Urothelium cell line (cell line): ENCODE measurements at regions not wholly inside any gene's neighbourhood (a gene's known extent, or its start where the extent isn't known, plus 50 kb on each side); places are given as distances from the start of the nearest gene placed in this dataset.

ENCODE experiments used
- DNase-seq: peaks from one replicate; pipeline ENCODE4 v3.0.0; 2011; ENCODE audit warnings: low spot score, mixed read lengths
- FAIRE-seq: peaks from 2 replicates; lab custom pipeline; 2011; peaks lifted over from hg19 to GRCh38; lab: Jason Lieb, UNC

DNA sequence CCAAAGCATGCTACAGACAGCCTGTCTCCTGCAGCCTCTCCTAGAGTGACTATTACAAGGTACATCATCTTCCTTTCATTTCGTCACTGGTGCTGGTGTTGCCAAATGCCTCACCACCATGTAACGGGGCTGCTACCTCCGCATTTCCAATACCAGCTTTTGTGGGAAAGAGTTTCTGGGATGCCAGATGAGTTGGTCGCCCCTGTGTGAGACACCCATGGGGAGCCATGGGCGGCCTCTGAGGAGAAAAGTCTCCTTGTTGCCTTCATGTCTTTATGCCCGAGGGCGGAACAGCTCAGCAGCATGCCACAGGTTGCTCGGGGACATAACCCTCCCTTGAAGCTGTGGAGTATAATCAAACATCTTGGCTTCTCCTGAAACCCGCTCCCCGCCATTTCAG lies 169.6 kb downstream of the THBS2 start:
- no peak for DNase-seq
- no peak for FAIRE-seq

GRCh38 chr6:169083508-169083874 lies 170.2 kb downstream of the THBS2 start:
- FAIRE-seq, result no peak
- DNase-seq, result no peak

- no peak for FAIRE-seq
- DNase-seq, result no peak
These were observed 170.7 kb downstream of the THBS2 start for GRCh38 chr6:169082817-169083507.

GRCh38 chr6:169082093-169082492 lies 171.6 kb downstream of the THBS2 start:
- FAIRE-seq (no peak), DNase-seq (no peak)

GRCh38 chr6:169081248-169081647 lies 172.4 kb downstream of the THBS2 start:
- FAIRE-seq (no peak), DNase-seq (no peak)

DNA sequence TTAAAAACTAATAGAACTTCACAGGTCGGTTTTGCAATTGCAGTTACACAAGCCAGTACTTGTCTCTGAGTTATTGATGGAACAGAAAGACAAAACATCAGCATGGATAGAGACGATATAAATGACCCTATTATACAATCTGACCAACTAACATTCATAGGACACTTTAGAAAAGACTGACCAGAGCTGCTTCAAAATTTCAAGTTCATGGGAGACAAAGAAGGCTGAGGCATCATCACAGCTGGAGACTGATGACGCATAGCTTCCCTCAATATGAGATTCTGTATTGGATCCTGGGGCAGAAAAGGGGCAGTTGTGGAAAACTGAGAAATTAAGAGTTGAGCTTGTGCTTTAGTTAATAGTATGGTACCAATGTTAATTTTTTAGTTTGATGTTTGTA lies 174.0 kb downstream of the THBS2 start:
- FAIRE-seq, result no peak

GRCh38 chr6:169078399-169079145 lies 175.1 kb downstream of the THBS2 start:
- DNase-seq (no peak), FAIRE-seq (no peak)

More for the DNA sequence above, 174.0 kb downstream of the THBS2 start:
- DNase-seq, result no peak

DNA sequence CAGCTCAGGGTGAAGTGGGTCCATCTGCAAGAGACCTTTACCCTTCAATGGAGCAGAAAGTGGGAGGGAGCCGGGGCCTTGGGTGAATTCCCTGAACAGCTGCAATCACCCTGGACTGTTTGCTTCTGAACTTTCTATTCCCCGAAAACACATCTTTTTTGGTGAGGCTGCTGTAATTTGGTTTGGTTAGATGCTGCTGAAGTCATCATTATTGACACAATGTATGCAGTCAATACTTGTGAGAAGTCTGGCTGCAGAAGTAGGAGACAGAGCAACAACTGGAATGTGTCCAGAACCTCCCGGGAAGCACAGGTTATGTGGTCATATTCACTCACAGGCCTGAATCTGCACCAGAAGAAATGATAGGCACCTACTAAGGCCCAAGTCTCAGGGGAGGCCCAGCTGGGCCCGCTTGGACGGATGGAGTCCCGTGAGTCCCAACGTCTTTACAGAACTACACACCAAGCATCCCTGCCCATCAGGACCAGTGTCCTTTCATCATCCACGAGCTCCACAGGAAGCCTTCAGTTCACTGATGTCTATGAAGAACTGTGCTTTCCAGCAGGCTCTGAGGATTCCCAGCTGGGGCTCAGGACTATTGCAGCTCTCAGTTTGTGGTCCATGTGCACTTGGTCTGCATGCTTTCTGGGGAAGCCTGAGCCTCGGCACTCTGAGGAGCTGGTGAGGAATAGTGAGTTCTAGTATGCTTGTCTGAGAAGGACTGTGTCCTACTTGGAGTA lies 177.6 kb downstream of the THBS2 start:
- no peak for DNase-seq
- FAIRE-seq, result no peak

- DNase-seq, result no peak
- no peak for FAIRE-seq
These were observed 178.3 kb downstream of the THBS2 start for GRCh38 chr6:169075211-169075914.

GRCh38 chr6:169074526-169074925 lies 179.1 kb downstream of the THBS2 start:
- no peak for FAIRE-seq

DNA sequence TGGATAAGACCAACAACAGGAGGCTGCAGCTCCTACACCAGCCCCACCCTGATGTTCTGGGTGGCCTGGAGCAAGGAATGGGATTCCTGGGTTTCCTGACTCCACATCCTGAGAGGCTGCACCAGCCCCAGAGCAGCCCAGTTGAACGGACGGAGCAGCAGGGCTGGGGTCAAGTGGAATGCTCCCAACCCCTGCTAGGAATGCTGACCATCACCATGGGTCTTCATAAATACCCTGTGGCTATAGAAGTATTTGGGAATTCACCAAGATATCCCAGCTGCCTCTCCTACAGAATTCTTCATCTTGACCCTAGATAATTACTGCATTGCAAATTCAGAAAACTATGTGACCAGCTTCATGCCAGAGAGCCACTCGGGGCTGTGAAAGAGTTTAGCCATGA lies 180.3 kb downstream of the THBS2 start:
- DNase-seq (no peak), FAIRE-seq (no peak)

More at GRCh38 chr6:169074526-169074925, 179.1 kb downstream of the THBS2 start:
- DNase-seq, result no peak

- FAIRE-seq (no peak), DNase-seq (no peak)
These were observed 181.3 kb downstream of the THBS2 start for GRCh38 chr6:169072127-169073042.

- FAIRE-seq (peak; percentile 76), DNase-seq (no peak)
These were observed 182.3 kb downstream of the THBS2 start for GRCh38 chr6:169071394-169071793.

- peak; percentile 94 for DNase-seq
These were observed 183.0 kb downstream of the THBS2 start for GRCh38 chr6:169070506-169071176.

GRCh38 chr6:169069356-169069755 lies 184.3 kb downstream of the THBS2 start:
- no peak for FAIRE-seq
- no peak for DNase-seq

More at GRCh38 chr6:169070506-169071176, 183.0 kb downstream of the THBS2 start:
- no peak for FAIRE-seq

- DNase-seq, result no peak
- no peak for FAIRE-seq
These were observed 189.5 kb downstream of the THBS2 start for GRCh38 chr6:169064194-169064593.

GRCh38 chr6:169062272-169062671 lies 191.4 kb downstream of the THBS2 start:
- FAIRE-seq (no peak), DNase-seq (no peak)

DNA sequence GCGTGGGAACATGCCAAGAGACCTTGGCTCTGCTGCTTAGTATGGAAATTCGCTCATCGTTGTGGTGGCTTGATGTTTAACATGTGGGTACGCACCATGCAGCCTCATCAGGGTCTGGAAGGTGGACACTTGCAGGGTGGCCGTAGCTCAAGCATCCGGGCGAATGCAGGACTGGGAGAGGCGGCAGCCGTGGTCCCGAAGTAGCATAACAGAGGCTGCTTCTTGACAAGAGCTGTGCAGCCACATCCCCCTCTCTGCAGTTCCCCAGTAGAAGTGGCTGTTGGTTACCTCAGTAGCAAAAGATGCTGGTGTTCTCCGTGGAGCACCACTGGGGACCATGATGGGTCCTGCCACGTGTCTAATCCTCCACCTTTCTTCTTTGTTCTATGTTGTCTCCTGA lies 195.0 kb downstream of the THBS2 start:
- no peak for DNase-seq
- FAIRE-seq, result no peak

GRCh38 chr6:169052462-169052861 lies 201.2 kb downstream of the THBS2 start:
- no peak for DNase-seq
- FAIRE-seq, result no peak
